IPS DF 19.7 (cell line): ENCODE measurements at regions not wholly inside any gene's neighbourhood (a gene's known extent, or its start where the extent isn't known, plus 50 kb on each side); places are given as distances from the start of the nearest gene placed in this dataset.
A peak's percentile ranks its signal among the peaks of the same experiment; 100 is the strongest.

Experiments used
- DNase-seq: peaks from one replicate; pipeline ENCODE4 v3.0.0-alpha.2; 2013; ENCODE audit warnings: low read depth, low spot score

- no peak for DNase-seq
Measured at GRCh38 chrX:125378205-125378604, 58.5 kb downstream of the TEX13C start.

- DNase-seq = no peak
Measured at GRCh38 chrX:125378770-125379169, 59.1 kb downstream of the TEX13C start.

- no peak for DNase-seq
Measured at GRCh38 chrX:125382148-125382628, 62.5 kb downstream of the TEX13C start.

GRCh38 chrX:125382889-125383288 lies 63.2 kb downstream of the TEX13C start:
- DNase-seq = no peak

- no peak for DNase-seq
Measured at GRCh38 chrX:125384867-125385266, 65.2 kb downstream of the TEX13C start.

- DNase-seq = no peak
Measured at GRCh38 chrX:125387945-125388344, 68.3 kb downstream of the TEX13C start.

- no peak for DNase-seq
Measured at GRCh38 chrX:125394449-125394848, 74.8 kb downstream of the TEX13C start.

- no peak for DNase-seq
Measured at GRCh38 chrX:125395626-125396025, 76.0 kb downstream of the TEX13C start.

GRCh38 chrX:125398959-125399440 lies 79.3 kb downstream of the TEX13C start:
- DNase-seq = no peak

- DNase-seq = no peak
Measured at GRCh38 chrX:125402807-125403206, 83.1 kb downstream of the TEX13C start.

GRCh38 chrX:125404667-125405160 lies 85.0 kb downstream of the TEX13C start:
- no peak for DNase-seq

- DNase-seq = no peak
Measured at GRCh38 chrX:125405339-125405738, 85.7 kb downstream of the TEX13C start.

GRCh38 chrX:125407314-125407713 lies 87.6 kb downstream of the TEX13C start:
- no peak for DNase-seq

- no peak for DNase-seq
Measured at GRCh38 chrX:125420809-125421208, 101.1 kb downstream of the TEX13C start.

- no peak for DNase-seq
Measured at GRCh38 chrX:125422986-125423385, 103.3 kb downstream of the TEX13C start.

GRCh38 chrX:125424536-125424935 lies 104.9 kb downstream of the TEX13C start:
- DNase-seq = no peak

- DNase-seq = no peak
Measured at GRCh38 chrX:125436855-125437254, 117.2 kb downstream of the TEX13C start.

- DNase-seq = no peak
Measured at GRCh38 chrX:125439194-125439849, 119.7 kb downstream of the TEX13C start.

- DNase-seq = no peak
Measured at GRCh38 chrX:125444659-125445058, 125.0 kb downstream of the TEX13C start.

GRCh38 chrX:125475482-125475881 lies 155.8 kb downstream of the TEX13C start:
- DNase-seq = no peak

GRCh38 chrX:125492439-125492838 lies 172.8 kb downstream of the TEX13C start:
- DNase-seq = no peak

GRCh38 chrX:125493004-125493403 lies 173.3 kb downstream of the TEX13C start:
- peak; percentile 2 for DNase-seq

- DNase-seq = no peak
Measured at GRCh38 chrX:125497667-125498066, 178.0 kb downstream of the TEX13C start.

- no peak for DNase-seq
Measured at GRCh38 chrX:125503769-125504168, 184.1 kb downstream of the TEX13C start.
